Nephron progenitor cell (in vitro differentiated cells): ENCODE measurements at regions not wholly inside any gene's neighbourhood (a gene's known extent, or its start where the extent isn't known, plus 50 kb on each side); places are given as distances from the start of the nearest gene placed in this dataset.

Experiments
- DNase-seq: peaks from one replicate; pipeline ENCODE4 v3.0.0; 2021
- H3K27ac Mint-ChIP-seq: 2 replicates; pipeline ENCODE4 v1.8.0; 2021; ENCODE audit warnings: mild to moderate bottlenecking, moderate library complexity, mixed read lengths
- H3K27me3 Mint-ChIP-seq: 2 replicates; pipeline ENCODE4 v1.8.0; 2021; ENCODE audit warnings: mild to moderate bottlenecking, low read depth, mixed read lengths; ENCODE audit not compliant: poor library complexity
- H3K36me3 Mint-ChIP-seq: 2 replicates; pipeline ENCODE4 v1.8.0; 2021; ENCODE audit warnings: low read depth, mixed read lengths
- H3K4me1 Mint-ChIP-seq: 2 replicates; pipeline ENCODE4 v1.8.0; 2021; ENCODE audit warnings: mixed read lengths
- H3K4me3 Mint-ChIP-seq: 2 replicates; pipeline ENCODE4 v1.8.0; 2021; ENCODE audit warnings: mild to moderate bottlenecking, moderate library complexity, mixed read lengths
- H3K9me3 Mint-ChIP-seq: 2 replicates; pipeline ENCODE4 v1.8.0; 2021; ENCODE audit warnings: mild to moderate bottlenecking, moderate library complexity, mixed read lengths
- CTCF ChIP-seq: fragments of 200-600 bp; sonication (generic); IDR thresholded peaks from 2 replicates; pipeline ENCODE4 v1.5.0; 2021; ENCODE audit warnings: antibody characterized with exemption

DNA sequence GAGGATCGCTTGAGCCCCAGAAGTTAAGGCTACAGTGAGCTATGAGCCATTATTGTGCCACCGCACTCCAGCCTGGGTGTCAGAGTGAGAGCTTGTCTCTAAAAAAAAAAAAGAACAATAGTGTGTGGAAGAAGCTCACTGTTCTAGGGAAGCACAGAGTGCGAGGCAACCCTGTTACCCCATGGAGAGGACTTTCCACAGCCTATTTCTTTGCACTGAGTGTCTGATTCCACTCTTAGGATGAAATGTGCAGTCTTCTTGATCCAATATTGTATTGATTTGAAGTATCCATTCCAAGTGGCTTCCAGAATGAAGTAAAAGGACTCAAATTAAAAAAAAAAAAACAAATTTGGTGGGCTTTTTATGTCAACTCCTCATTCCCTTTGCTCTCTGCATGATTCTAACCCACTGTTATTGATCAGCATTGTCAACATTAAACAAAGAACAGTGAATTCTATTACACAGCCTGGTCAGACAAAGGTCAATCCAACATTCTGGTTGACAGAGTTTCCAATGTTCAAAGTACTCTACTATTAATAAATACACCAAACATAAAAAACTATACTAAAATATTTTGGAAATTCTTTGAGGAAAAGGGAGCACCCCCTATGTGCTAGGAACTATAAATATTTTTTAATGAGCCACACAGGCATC, 150.2 kb upstream of the PTPRG start:
- no peak for DNase-seq
- no peak overlapping the region for H3K4me3 Mint-ChIP-seq
- no peaks in the 10 kb centered on the region for H3K36me3 Mint-ChIP-seq
- H3K27ac Mint-ChIP-seq: no peak overlapping the region
- H3K9me3 Mint-ChIP-seq: peaks cover 16% of the 10 kb centered on the region
- H3K4me1 Mint-ChIP-seq: peaks cover 9% of the 10 kb centered on the region
- H3K27me3 Mint-ChIP-seq: peaks cover 3% of the 10 kb centered on the region
- no peak for TF ChIP-seq CTCF

GRCh38 chr3:61414456-61414855, 146.9 kb upstream of the PTPRG start:
- Mint-ChIP-seq H3K27me3 (peaks cover 3% of the 10 kb centered on the region), H3K4me3 (no peak overlapping the region), H3K27ac (no peak overlapping the region), H3K36me3 (no peaks in the 10 kb centered on the region), H3K4me1 (peaks cover 1% of the 10 kb centered on the region), H3K9me3 (peaks cover 7% of the 10 kb centered on the region)
- no peak for DNase-seq
- no peak for TF ChIP-seq CTCF

DNA sequence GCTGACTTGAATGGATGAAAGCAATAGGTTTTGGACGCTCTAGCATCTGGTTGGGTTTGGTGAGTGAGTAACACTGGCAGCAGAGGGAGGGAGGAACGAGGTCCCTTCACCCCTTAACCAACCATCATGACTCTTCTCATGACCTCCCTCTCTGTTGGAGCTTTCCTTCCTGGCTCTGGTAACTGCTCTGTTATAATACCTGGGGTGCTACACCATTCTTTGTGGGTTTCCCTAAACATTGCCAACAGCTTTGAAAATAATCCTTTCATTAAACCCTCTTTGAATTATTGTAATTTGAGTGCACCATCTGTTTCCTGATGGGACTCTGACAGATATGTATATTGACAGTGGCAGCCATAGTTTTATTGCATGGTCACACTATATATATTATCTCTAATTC, 146.2 kb upstream of the PTPRG start:
- TF ChIP-seq CTCF: no peak
- Mint-ChIP-seq H3K36me3 (no peaks in the 10 kb centered on the region), H3K4me1 (no peaks in the 10 kb centered on the region), H3K27me3 (peaks cover 3% of the 10 kb centered on the region), H3K27ac (no peak overlapping the region), H3K4me3 (no peak overlapping the region), H3K9me3 (peaks cover 7% of the 10 kb centered on the region)
- no peak for DNase-seq

DNA sequence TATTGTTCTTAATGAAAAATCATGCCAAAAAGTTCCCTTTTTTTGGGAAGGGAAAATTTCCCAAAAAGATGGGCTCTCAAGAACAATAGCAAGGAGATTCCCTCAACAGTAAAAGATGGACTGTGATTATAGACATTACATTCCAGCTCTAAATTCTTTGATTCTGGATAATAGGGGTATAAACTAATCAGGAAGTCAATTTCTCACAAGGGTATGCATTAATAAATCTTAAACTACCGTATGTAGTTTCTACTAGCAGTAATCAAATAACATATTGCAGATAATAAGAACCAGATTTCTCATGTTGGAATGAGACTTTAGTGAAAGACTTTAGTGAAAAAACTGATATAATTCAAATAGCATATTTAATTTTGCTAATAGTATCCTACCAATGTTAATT, 144.8 kb upstream of the PTPRG start:
- no peaks in the 10 kb centered on the region for H3K36me3 Mint-ChIP-seq
- TF ChIP-seq CTCF: no peak
- H3K4me3 Mint-ChIP-seq: no peak overlapping the region
- H3K4me1 Mint-ChIP-seq: no peaks in the 10 kb centered on the region
- H3K27me3 Mint-ChIP-seq: peaks cover 3% of the 10 kb centered on the region
- peaks cover 6% of the 10 kb centered on the region for H3K9me3 Mint-ChIP-seq
- no peak for DNase-seq
- no peak overlapping the region for H3K27ac Mint-ChIP-seq

- TF ChIP-seq CTCF: no peak
- Mint-ChIP-seq H3K36me3 (no peaks in the 10 kb centered on the region), H3K9me3 (peaks cover 4% of the 10 kb centered on the region)
These were observed 144.0 kb upstream of the PTPRG start for GRCh38 chr3:61417352-61417751.

DNA sequence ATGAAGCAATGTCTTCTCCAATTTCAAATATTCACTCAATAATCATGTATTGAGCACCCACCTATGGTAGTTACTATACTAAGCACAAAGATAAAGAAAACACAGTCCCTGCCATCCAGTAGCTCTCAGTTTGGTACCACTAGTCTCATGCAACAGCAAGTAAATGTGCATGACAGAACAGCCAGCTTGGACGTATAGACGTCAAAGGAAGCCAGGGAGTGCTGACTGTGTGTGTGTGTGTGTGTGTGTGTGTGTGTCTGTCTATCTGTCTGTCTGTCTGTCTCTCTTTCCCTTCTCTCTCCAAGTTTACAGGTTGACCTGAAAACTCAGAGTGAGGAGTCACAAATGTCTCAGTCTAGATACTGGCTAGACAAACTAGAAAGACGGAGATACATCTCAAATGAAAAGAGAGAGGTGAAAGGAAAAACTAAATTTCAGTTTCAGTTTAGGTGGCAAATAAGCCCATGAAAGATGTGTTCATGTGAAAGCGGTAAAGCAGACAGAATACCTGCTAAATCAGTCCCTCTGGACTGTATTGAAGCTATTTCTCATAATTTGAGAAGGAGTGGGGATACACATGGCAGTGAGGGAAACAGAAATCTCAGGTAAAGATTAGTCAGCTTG, 141.1 kb upstream of the PTPRG start:
- Mint-ChIP-seq H3K4me3 (no peak overlapping the region), H3K27me3 (peaks cover 3% of the 10 kb centered on the region), H3K4me1 (peaks cover 15% of the 10 kb centered on the region), H3K27ac (no peak overlapping the region), H3K36me3 (no peaks in the 10 kb centered on the region), H3K9me3 (no peaks in the 10 kb centered on the region)
- no peak for DNase-seq
- no peak for TF ChIP-seq CTCF

More at GRCh38 chr3:61417352-61417751, 144.0 kb upstream of the PTPRG start:
- no peak overlapping the region for H3K4me3 Mint-ChIP-seq
- no peak overlapping the region for H3K27ac Mint-ChIP-seq
- no peaks in the 10 kb centered on the region for H3K4me1 Mint-ChIP-seq
- H3K27me3 Mint-ChIP-seq: peaks cover 3% of the 10 kb centered on the region
- no peak for DNase-seq
